GM21528 (cell line): ENCODE measurements at regions not wholly inside any gene's neighbourhood (a gene's known extent, or its start where the extent isn't known, plus 50 kb on each side); places are given as distances from the start of the nearest gene placed in this dataset.
"Not testable (repeated sequence)": the region's sequence is repeated elsewhere in the genome, so short reads cannot be mapped to it uniquely, and the experiment has no call there.

ENCODE experiments used
- ATAC-seq: cut with Tn5 transposase; IDR thresholded peaks from one replicate; pipeline ENCODE4 v1.9.1; 2021; ENCODE audit warnings: mild to moderate bottlenecking, moderate library complexity; ENCODE audit not compliant: unreplicated experiment, low FRiP score

DNA sequence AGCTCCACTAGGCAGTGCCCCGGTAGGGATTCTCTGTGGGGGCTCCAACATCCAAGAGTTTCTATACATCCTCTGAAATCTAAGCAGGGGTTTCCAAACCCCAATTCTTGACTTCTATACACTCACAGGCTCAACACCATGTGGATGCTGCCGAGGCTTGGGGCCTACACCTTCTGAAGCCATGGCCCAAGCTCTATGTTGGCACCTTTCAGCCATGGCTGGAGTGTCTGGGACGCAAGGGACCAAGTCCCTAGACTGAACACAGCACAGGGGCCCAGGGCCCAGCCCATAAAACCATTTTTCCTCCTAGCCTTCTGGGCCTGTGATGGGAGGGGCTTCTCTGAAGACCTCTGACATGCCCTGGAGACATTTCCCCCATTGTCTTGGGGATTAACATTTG is 511.8 kb downstream of the TRAM1L1 start:
- no peak for ATAC-seq

- no peak for ATAC-seq
These were observed 523.6 kb downstream of the TRAM1L1 start for GRCh38 chr4:116561768-116562167.

DNA sequence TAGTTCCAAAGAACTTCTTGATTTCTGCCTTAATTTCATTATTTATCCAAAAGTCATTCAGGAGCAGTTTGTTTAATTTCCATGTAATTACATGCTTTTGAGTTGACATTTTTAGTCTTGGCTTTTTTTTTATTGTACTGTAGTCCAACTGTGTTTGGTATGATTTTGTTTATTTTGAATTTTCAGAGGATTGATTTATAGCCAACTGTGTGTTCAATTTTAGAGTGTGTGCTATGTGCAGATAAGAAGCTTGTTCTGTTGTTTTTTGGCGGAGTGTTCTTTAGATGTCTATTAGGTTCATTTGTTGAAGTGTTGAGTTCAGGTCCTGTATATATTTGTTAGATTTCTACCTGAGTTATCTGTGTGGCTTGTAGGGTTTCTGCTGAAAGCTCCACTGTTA is 533.6 kb downstream of the TRAM1L1 start:
- no peak for ATAC-seq

DNA sequence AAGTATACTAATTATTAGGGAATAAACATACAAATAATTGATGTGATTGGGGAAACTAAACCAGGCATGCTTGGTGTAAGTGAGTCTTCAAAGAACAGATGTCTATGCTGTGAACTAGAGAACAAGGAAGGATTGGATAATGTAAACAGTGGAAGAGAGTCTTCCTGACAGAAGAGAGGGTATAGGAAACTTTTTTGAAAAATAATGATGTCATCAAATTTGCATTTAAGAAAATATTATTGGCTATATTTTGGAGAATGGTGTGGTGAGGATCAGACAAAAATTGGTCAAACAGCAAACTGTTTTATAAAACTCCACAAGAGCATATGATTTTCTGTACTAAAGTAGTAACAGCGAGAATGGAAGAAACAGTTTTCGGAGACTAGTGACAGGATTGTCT is 537.7 kb downstream of the TRAM1L1 start:
- ATAC-seq: no peak

GRCh38 chr4:116546759-116547158 is 538.6 kb downstream of the TRAM1L1 start:
- ATAC-seq: no peak

DNA sequence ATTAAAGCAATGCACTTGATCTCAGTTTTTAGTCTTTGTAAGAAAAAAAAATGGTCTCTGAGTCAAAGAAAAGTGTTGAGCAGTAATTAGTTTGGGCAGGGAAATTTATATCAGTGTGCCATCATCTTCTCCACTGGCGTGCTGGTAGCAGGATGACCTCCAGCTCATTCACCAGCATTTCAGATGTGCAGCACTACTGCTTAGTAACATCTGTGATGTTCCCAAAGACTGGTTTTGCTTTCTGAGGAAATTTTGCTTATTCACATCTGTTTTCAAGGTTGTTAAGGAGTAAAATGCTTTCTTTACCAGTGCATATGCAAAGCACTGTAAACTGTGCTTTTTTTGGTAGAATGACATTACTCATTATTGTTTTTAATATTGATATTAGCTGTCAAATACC is 540.4 kb downstream of the TRAM1L1 start:
- no peak for ATAC-seq

- ATAC-seq: no peak
These were observed 545.6 kb downstream of the TRAM1L1 start for GRCh38 chr4:116539744-116540143.

DNA sequence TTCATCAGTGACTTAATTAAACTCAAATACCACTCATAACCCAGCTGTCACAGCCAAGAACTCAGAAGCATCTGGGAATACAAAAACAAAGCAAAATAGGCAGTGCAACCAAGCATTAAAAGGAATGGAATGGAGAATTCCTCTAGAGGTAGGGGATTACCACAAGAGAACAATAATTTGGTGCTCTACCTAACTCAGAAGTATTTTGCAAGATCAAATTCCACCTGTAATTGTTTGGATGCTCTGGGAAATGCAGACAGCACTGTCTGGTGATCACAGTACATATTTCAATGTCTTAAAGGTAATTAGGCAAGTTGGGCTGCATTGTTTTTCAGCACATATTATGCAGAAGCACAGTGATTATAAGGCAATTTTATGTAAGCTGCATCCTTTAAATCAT is 547.5 kb downstream of the TRAM1L1 start:
- no peak for ATAC-seq

DNA sequence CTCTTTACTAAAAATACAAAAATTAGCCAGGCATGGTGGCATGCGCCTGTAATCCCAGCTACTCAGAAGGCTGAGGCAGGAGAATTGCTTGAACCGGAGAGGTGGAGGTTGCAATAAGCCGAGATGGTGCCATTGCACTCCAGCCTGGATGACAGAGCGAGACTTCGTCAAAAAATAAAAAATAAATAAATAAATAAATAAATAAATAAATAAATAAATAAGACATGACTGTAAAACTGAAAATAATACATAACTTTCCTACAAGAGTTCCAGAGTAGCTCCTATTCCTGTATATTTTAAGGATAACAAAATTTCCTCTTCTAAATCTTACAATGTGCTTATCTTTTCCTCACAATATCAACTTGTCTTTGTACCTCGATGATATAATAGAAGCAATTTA is 549.4 kb downstream of the TRAM1L1 start:
- not testable (repeated sequence) for ATAC-seq

DNA sequence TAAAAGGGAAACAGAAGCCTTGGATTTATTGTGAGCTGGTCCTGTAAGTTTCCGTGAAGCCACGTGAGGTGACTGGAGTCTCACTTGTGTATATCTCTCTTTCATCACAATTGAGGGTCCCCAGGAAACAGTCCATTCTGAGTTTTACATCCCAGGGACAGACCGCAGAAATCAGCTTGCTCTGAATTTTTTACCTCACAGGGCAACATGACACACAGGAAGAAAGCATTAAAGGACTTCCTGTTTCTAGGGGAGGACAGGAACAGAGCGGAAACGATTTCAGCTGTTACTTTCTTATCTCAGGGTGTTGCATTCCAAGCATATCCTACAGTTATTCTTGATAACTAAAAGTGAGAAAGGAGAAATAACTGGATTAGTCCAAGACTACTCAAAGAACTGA is 553.5 kb downstream of the TRAM1L1 start:
- ATAC-seq: no peak

DNA sequence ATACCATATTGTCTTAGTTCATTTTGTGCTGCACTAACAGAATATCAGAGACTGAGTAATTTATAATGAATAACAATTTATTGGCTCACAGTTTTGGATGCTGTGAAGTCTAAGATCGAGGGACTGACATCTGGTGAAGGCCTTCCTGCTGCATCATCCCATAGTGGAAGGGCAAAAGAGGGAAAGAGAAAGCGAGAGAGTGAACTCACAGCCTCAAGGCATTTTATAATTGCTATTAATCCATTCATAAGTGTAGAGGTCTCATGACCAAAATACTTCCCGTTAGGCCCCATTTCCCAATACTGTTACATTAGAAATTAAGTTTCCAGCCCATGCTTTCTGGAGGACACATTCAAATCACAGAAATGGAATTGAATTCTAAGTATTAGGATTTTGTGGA is 554.4 kb downstream of the TRAM1L1 start:
- no peak for ATAC-seq

DNA sequence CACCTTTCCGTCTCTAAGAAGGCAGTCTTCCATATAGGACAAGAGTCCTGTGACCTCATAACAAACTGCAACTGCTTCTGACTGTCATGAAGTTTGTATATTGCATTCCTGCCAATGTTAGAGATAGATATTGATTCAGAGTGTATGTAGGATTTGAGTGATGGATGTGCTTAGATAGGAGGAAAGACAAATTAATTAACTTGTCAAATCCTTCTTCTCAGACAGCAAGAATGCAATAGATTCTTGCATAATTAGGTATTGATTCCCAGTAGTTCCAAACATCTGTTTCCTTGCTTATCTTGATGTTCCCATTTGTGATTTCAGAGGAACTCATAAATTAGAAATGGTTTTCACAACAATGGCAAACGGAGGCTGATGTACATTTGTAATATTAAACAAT is 555.3 kb downstream of the TRAM1L1 start:
- no peak for ATAC-seq

DNA sequence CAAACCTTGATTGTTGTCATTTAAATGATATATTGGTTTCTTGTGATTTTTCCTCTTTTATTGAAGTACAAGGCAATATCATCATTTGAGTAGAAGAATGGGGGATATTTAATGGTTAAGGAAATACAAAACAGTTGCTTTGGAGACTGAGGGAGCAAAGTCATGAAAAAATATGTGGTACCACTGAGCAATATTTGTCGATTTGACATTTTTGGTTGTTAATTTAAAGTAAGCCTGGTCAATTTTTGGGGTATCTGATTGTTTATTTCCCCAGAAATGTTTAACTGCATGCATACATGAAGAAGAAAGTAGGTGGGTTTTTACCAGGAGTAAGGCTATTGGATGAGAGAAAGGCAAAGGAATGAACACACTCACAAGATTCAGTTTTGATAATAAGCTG is 556.2 kb downstream of the TRAM1L1 start:
- no peak for ATAC-seq

DNA sequence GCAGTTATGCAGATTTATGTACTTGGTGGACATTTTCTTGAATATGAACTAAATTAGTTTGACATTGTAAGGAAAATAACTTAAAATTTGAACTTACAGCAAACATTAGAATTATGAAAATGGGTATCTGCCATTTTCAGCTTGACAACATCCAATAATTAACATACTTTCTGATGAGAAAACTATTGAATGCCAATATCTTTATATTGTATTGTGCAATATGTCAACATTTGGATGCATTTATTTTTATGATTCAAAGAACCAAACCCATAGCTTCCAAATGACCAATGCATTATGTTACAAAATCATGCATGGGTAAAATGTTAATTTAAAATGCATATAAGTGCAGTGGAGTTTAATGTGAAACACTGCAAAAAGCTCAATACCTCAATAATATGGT is 562.5 kb downstream of the TRAM1L1 start:
- no peak for ATAC-seq

GRCh38 chr4:116520886-116521285 is 564.5 kb downstream of the TRAM1L1 start:
- no peak for ATAC-seq

DNA sequence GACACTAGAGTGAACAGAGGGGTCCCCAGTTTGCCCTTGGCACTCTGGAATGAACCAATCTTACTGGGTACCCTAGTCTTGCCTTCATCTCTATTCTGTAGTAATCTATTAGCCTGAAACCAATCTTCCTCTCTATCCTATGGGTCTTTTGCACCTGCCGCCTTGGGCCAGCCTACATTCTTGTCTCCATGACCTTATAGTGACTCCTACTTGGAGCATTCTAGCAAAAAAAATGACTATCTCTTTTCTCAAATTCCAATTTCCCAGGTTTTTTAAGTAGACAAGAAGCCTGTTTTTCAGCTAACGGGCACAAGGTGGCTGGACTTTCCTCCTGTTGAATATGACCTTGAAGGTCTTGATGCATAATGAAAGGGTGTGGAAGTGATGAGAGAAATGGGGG is 568.7 kb downstream of the TRAM1L1 start:
- ATAC-seq: no peak

DNA sequence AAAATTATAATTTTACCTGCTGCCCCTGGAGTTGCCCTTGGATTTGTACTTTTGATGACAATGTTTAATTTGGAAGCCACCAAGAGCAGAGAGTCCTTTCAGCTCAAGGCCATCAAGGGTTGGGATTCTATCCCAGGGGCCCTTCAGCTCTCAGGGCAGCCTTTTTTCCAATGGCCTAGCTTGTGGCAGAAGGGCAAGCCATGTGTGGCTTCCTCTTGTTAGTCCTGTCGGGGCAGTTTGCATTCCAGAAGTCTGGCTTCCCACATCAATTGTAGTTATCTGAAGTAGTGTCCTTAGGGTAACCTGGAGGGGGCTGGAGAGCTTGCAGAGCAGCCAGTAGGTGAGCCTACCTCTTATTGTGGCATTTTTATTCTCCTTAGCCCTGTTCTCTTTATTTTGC is 569.4 kb downstream of the TRAM1L1 start:
- ATAC-seq: no peak

DNA sequence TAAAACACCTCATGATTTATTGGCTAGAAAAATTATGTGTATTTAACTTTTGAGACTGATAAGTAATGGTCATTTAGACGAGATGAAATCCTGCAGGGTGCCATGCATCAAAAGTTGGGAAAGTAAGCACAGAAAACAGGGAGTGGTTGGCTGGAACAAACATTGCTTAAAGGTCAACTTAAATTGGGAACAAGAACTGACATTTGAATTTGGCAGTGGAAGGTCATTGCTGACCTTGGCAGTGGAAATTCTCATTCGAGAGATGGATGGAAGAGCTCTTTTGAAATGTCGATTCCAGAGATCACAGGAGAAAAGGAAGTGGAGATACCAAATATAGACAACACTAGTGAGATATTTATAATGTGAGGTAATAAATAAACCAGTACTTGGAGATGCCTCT is 572.8 kb downstream of the TRAM1L1 start:
- no peak for ATAC-seq

DNA sequence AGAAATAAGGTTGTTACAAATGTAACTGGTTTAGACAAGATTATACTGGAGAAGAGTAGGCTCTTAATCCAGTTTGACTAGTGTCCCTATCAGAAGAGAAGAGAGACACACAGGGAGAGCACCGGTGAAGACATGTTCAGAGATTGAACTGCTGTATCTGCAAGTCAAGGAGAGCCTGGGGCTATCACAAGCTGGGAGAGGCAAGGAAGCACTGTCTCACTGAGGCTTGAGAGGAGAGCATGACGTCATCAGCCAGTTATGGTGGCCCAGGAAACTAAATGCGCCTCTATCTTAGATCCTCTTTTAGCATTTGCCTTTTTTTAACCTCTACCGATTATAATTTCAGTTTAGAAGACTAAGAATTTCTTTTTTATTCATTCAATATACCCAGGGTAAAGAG is 583.4 kb downstream of the TRAM1L1 start:
- ATAC-seq: no peak

DNA sequence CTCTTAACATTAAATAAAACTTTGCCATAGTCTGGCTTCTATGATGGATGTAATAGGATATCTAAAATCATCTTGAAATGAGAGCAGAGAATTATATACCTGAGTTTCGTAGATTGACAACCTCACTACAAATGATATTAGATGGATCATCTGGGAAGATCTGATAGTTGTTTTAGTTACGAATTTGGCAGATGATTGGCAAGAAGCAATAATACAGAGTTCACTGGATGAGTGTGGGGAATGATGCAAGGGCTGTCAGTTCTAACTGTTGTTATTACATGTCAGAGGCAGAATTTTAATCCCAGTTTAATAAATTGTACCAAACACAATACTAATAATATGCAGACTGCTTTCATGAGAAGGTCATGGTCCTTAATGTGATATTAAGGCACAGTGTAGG is 585.2 kb downstream of the TRAM1L1 start:
- no peak for ATAC-seq

DNA sequence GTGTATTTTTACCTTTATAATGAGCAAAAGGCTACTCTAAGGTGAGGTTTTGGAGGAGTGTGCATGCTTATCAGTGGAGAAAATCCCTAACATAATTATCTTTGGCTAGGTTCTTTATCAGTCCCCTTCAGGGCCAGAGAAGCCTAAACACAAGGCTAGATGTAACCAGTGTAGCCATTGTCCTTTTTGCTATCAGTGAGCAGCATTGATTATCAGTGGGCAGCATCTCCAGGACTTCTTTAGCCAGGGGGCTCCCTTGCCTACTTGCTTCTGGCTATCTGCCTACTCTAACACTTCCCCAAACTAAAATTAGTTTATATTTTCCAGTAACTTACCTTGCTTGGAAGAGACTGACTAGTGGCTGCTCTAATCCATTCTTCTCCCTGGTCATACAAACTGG is 595.6 kb downstream of the TRAM1L1 start:
- ATAC-seq: no peak

DNA sequence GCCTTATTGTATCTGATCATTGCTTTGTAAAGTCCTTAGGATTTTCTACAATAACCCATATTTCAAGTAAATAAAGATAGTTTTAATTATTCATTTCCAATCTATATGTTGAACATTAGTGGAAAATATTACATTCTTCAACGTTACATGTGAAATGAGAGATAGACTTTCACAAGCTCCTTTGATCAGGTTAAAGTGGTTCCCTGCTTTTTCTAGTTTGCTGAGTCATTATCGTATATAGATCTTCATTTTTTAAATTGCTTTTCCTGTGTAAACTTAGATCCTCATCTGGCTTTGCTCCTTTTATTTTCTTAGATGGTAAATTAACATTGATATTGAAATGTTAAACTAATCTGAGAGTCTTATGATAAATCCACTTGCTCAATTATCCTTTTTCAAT is 599.0 kb downstream of the TRAM1L1 start:
- ATAC-seq: no peak

DNA sequence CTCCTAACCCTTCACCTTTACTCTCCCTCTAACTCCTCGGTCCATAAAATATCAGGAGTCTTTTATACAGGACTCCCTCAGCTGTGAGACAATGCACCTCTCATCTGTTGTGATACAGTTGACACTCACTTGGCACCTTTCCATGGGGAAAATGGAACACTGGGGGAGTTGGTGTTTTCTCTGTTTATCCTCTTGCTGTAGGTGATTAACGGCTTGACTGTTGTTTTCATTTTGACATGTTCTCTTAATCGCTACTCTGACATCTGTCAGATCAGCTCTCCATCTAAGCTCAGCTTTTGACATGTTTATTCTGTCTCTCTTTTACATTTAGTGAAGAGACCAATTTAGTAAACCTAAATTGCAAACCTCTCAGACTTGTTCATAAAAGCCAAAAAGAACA is 604.8 kb downstream of the TRAM1L1 start:
- no peak for ATAC-seq

DNA sequence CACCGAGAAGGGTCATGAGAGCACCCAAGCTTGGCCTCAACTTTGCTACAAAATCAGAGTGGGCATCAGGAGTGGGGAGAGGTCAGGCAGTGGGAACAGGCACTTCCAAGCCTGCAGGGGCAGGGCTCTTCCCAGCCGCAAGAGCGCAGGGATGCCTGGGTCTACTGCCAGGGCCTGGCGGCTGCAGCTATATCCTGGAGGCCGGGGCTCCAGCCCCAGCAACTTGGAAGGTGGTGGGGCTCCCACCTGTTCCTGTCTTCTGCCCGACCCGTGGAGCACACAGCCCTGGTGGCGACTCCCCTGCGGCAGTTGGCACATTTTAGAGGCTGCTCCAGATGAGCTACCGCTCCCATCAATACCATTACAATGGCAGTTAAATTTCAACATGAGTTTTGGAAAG is 607.0 kb downstream of the TRAM1L1 start:
- no peak for ATAC-seq
